Suprapubic skin (tissue), 3 donors: ENCODE measurements at regions not wholly inside any gene's neighbourhood (a gene's known extent, or its start where the extent isn't known, plus 50 kb on each side); places are given as distances from the start of the nearest gene placed in this dataset.

ENCODE experiments used
- POLR2AphosphoS5 ChIP-seq, 3 donors: sonication (generic); formaldehyde crosslinking; IDR thresholded peaks; one replicate each; pipeline ENCODE4 v1.6.1; 2017; ENCODE audit warnings: antibody characterized with exemption in 3 of 3
- TF ChIP-seq, protein P1 (sequence below), 2 donors: fragments of 200-600 bp in 1 of 2; fragments of 450-650 bp in 1 of 2; sonication (generic) in 1 of 2; IDR thresholded peaks; one replicate each; pipeline ENCODE4 v1.5.1; 2016 to 2019; ENCODE audit warnings: antibody characterized with exemption in 2 of 2, mild to moderate bottlenecking in 1 of 2, moderate library complexity in 1 of 2

DNA sequence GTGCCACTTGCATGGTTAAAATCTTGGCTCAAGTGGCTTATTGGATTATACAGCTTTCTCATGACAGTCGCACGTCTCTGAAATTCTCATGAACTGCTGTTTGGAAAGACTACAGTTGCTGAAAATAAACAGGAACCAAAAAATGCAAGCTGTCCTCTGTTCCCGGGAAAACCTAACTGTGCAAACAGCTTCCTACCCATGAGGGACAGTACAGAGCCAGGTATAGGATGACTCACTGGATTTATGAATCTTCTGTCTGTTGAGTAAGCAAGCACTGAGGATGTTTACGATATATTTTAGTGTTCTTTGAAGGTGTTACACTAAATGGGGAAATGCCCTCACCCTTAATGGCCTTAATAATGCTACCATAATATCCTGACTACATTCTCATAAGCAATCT, 380.3 kb upstream of the TNC start:
- TF ChIP-seq POLR2AphosphoS5 (IDR thresholded peaks at IDR 0.05): no peak
- TF ChIP-seq, protein P1, sequence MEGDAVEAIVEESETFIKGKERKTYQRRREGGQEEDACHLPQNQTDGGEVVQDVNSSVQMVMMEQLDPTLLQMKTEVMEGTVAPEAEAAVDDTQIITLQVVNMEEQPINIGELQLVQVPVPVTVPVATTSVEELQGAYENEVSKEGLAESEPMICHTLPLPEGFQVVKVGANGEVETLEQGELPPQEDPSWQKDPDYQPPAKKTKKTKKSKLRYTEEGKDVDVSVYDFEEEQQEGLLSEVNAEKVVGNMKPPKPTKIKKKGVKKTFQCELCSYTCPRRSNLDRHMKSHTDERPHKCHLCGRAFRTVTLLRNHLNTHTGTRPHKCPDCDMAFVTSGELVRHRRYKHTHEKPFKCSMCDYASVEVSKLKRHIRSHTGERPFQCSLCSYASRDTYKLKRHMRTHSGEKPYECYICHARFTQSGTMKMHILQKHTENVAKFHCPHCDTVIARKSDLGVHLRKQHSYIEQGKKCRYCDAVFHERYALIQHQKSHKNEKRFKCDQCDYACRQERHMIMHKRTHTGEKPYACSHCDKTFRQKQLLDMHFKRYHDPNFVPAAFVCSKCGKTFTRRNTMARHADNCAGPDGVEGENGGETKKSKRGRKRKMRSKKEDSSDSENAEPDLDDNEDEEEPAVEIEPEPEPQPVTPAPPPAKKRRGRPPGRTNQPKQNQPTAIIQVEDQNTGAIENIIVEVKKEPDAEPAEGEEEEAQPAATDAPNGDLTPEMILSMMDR (IDR thresholded peaks at IDR 0.05): no peak
